Heart right ventricle (tissue), 16 donors: ENCODE measurements at regions not wholly inside any gene's neighbourhood (a gene's known extent, or its start where the extent isn't known, plus 50 kb on each side); places are given as distances from the start of the nearest gene placed in this dataset.

ENCODE experiments used
- ATAC-seq, 8 donors: fragments of 200-7000 bp; cut with Tn5 transposase; one replicate each; pipeline ENCODE4 v1.9.1; 2020; ENCODE audit warnings: mild to moderate bottlenecking in 8 of 8, moderate library complexity in 8 of 8, moderate number of reproducible peaks in 1 of 8
- DNase-seq, 2 donors: peaks; one replicate each; pipeline ENCODE4 v3.0.0-alpha.2; 2020
- H3K27ac ChIP-seq, 10 donors: fragments of 200-600 bp; sonication (generic) in 2 of 10; one replicate each; pipeline versions ENCODE4 v1.5.0 to v1.8.0; 2020 to 2022; ENCODE audit warnings: mild to moderate bottlenecking in 3 of 10
- H3K27me3 ChIP-seq, 7 donors: fragments of 200-600 bp; one replicate each; pipeline ENCODE4 v1.8.0; 2021 to 2022; ENCODE audit warnings: mild to moderate bottlenecking in 2 of 7
- H3K36me3 ChIP-seq, 9 donors: fragments of 200-600 bp; sonication (generic) in 1 of 9; one replicate each; pipeline versions ENCODE4 v1.5.0 to v1.8.0; 2020 to 2022; ENCODE audit warnings: mild to moderate bottlenecking in 2 of 9
- H3K4me1 ChIP-seq, 9 donors: fragments of 200-600 bp; sonication (generic) in 1 of 9; one replicate each; pipeline versions ENCODE4 v1.5.0 to v1.8.0; 2020 to 2022; ENCODE audit warnings: mild to moderate bottlenecking in 4 of 9
- H3K4me3 ChIP-seq, 10 donors: fragments of 200-600 bp; sonication (generic) in 2 of 10; one replicate each; pipeline versions ENCODE4 v1.5.0 to v1.8.0; 2020 to 2022; ENCODE audit warnings: mild to moderate bottlenecking in 7 of 10, moderate library complexity in 2 of 10
- H3K9me3 ChIP-seq, 11 donors: fragments of 200-600 bp in 10 of 11; sonication (generic) in 2 of 11; one replicate each; pipeline versions ENCODE4 v1.5.0 to v1.8.0; 2013 to 2022; ENCODE audit warnings: mild to moderate bottlenecking in 2 of 11, control low read depth in 1 of 11, moderate library complexity in 1 of 11
- CTCF ChIP-seq, 9 donors: fragments of 200-600 bp; sonication (generic) in 2 of 9; IDR thresholded peaks; one replicate each; pipeline versions ENCODE4 v1.5.0 to v1.8.0; 2021 to 2022; ENCODE audit warnings: antibody characterized with exemption in 9 of 9, mild to moderate bottlenecking in 5 of 9, moderate library complexity in 1 of 9
- WGBS, 2 donors: extraction: QIAGEN DNeasy Blood & Tissue Kit; methylation state at CpG; one replicate each; pipeline ENCODE4 v1.1.7; 2013; ENCODE audit warnings: inconsistent platforms in 1 of 2; 5-methylcytosine and 5-hydroxymethylcytosine counted together
- intact Hi-C, 10 donors: fragments of 100-400 bp; cut with DNase I; formaldehyde crosslinking; loops; one replicate each; pipeline versions ENCODE4 v1.11.1 to v1.14.2; 2022
- donor health status: Arrhythmogenic right ventricular cardiomyopathy.
- donor health status: ischemic (EF 13 %, LVEDD 7.1; RV severe dilation, severe dysfunction).
- donor health status: healthy with polysubstance abuse.
- donor health status: DM: no; HTN: yes; CAD: no.
- donor health status: DM: no; HTN: no; CAD: no.
- donor health status: ischemic (EF 25% LVEDD 6.9; RV normal size, moderate dysfunction).
- donor health status: ischemic (EF 25% LVEDD 5.7; RV mildly dilated, moderate dysfunction).
- donor health status: healthy.
- donor health status: DM: yes; HTN: yes; CAD: no.
- donor health status: Ischemic cardiomyopathy.
- donor health status: ischemic (EF 35%, LVEDD 5.7; RV mildly dilated, moderate dysfunction).
- donor health status: nonischemic (EF 11% LVEDD 7.7; RV severe dilation, severe dysfunction).
- donor health status: DM: yes; HTN: yes; CAD: no.
- donor health status: PGD.
- donor health status: ischemic (EF 29% LVEDD 5.4; RV normal size, mild dysfunction).
- donor health status: nonischemic (EF 23%, LVEDD 6.1; RV moderate dilation, normal function).

- Histone ChIP-seq H3K27me3 (no peaks in the 10 kb centered on the region), H3K27ac (no peak overlapping the region), H3K4me1 (no peaks in the 10 kb centered on the region), H3K4me3 (no peak overlapping the region), H3K36me3 (no peaks in the 10 kb centered on the region), H3K9me3 (peaks cover 0 to 3% (median 0%) of the 10 kb centered on the region in 11 donors)
- intact Hi-C loops, result loop anchor here in 1 of 10 donors (10.0 kb wide), 1 partner anchor 197 kb away; no protein-coding TSS in a partner anchor
- ATAC-seq (no peak), DNase-seq (no peak)
- WGBS, 2 donors, result 78 to 83% methylated on average over 2 of the region's 2 CpGs
- no peak for TF ChIP-seq CTCF (IDR thresholded peaks at IDR 0.05)
Measured at GRCh38 chr4:19547463-19547862, 704.2 kb upstream of the SLIT2 start.

GRCh38 chr4:19544446-19545125 lies 707.1 kb upstream of the SLIT2 start:
- Histone ChIP-seq H3K27ac (no peak overlapping the region), H3K4me3 (no peak overlapping the region), H3K27me3 (no peaks in the 10 kb centered on the region), H3K36me3 (no peaks in the 10 kb centered on the region), H3K9me3 (peaks cover 0 to 3% (median 0%) of the 10 kb centered on the region in 11 donors), H3K4me1 (no peaks in the 10 kb centered on the region)
- 50 to 57% methylated on average over 4 of the region's 4 CpGs for WGBS, 2 donors
- intact Hi-C loops, result loop anchor here in 1 of 10 donors (10.0 kb wide), 1 partner anchor 200 kb away; no protein-coding TSS in a partner anchor
- TF ChIP-seq CTCF (IDR thresholded peaks at IDR 0.05), result no peak
- ATAC-seq (no peak), DNase-seq (no peak)

- Histone ChIP-seq H3K4me1 (no peaks in the 10 kb centered on the region), H3K27ac (no peak overlapping the region), H3K9me3 (peaks cover 0 to 3% (median 0%) of the 10 kb centered on the region in 11 donors), H3K27me3 (no peaks in the 10 kb centered on the region), H3K36me3 (no peaks in the 10 kb centered on the region), H3K4me3 (no peak overlapping the region)
- intact Hi-C loops, result loop anchor here in 1 of 10 donors (10.0 kb wide), 1 partner anchor 204 kb away; no protein-coding TSS in a partner anchor
- WGBS, 2 donors, result 79 to 80% methylated on average over 6 of the region's 6 CpGs
- DNase-seq, result no peak
- ATAC-seq, result no peak
- TF ChIP-seq CTCF (IDR thresholded peaks at IDR 0.05), result no peak
Measured at GRCh38 chr4:19540859-19541540, 710.7 kb upstream of the SLIT2 start.

GRCh38 chr4:19539201-19539600 lies 712.5 kb upstream of the SLIT2 start:
- Histone ChIP-seq H3K36me3 (no peaks in the 10 kb centered on the region), H3K4me1 (no peaks in the 10 kb centered on the region)
- no peak for ATAC-seq

More at GRCh38 chr4:19539201-19539600, 712.5 kb upstream of the SLIT2 start:
- H3K27ac ChIP-seq, result no peak overlapping the region
- peaks cover 0 to 3% (median 0%) of the 10 kb centered on the region in 11 donors for H3K9me3 ChIP-seq
- intact Hi-C loops, result no loop called here
- WGBS, 2 donors, result 40 to 45% methylated on average over 3 of the region's 3 CpGs
- H3K4me3 ChIP-seq, result no peak overlapping the region
- DNase-seq, result no peak
- H3K27me3 ChIP-seq, result no peaks in the 10 kb centered on the region
- no peak for TF ChIP-seq CTCF (IDR thresholded peaks at IDR 0.05)
